Neural progenitor cell (in vitro differentiated cells): ENCODE measurements at regions not wholly inside any gene's neighbourhood (a gene's known extent, or its start where the extent isn't known, plus 50 kb on each side); places are given as distances from the start of the nearest gene placed in this dataset.

Experiments used
- DNase-seq: peaks from one replicate; pipeline ENCODE4 v3.0.0-alpha.2; 2016; ENCODE audit warnings: low spot score
- H2AFZ ChIP-seq: fragments of 200-600 bp; sonication (generic); replicated peaks from 2 replicates; pipeline ENCODE4 v1.6.1; 2016; ENCODE audit warnings: antibody characterized with exemption
- H3F3A ChIP-seq: fragments of 200-600 bp; sonication (generic); 2 replicates; pipeline ENCODE4 v1.6.1; 2016; ENCODE audit warnings: antibody characterized with exemption, low read depth
- H3K27ac ChIP-seq: fragments of 200-600 bp; sonication (generic); 2 replicates; pipeline ENCODE4 v1.5.1; 2016; ENCODE audit warnings: mild to moderate bottlenecking
- H3K27me3 ChIP-seq: fragments of 200-600 bp; sonication (generic); 2 replicates; pipeline ENCODE4 v1.6.1; 2016; ENCODE audit warnings: mild to moderate bottlenecking, moderate library complexity
- H3K36me3 ChIP-seq: fragments of 200-600 bp; sonication (generic); 2 replicates; pipeline ENCODE4 v1.5.1; 2016
- H3K4me1 ChIP-seq: fragments of 200-600 bp; sonication (generic); 2 replicates; pipeline ENCODE4 v1.6.1; 2016; ENCODE audit warnings: mixed run types
- H3K4me2 ChIP-seq: fragments of 200-600 bp; sonication (generic); 2 replicates; pipeline ENCODE4 v1.6.1; 2016
- H3K4me3 ChIP-seq: fragments of 200-600 bp; sonication (generic); 2 replicates; pipeline ENCODE4 v1.5.1; 2016
- H3K79me2 ChIP-seq: fragments of 200-600 bp; sonication (generic); 2 replicates; pipeline ENCODE4 v1.6.1; 2016; ENCODE audit warnings: low read depth
- H3K9ac ChIP-seq: fragments of 200-600 bp; sonication (generic); 2 replicates; pipeline ENCODE4 v1.6.1; 2016
- H3K9me3 ChIP-seq: fragments of 200-600 bp; sonication (generic); 2 replicates; pipeline ENCODE4 v1.5.1; 2016; ENCODE audit warnings: low read depth
- H4K20me1 ChIP-seq: fragments of 200-600 bp; sonication (generic); 2 replicates; pipeline ENCODE4 v1.6.1; 2016; ENCODE audit warnings: low read depth
- H3K27ac Mint-ChIP-seq: 3 replicates; pipeline ENCODE4 v1.8.0; 2021; ENCODE audit warnings: mixed read lengths
- H3K27me3 Mint-ChIP-seq: 2 replicates; pipeline ENCODE4 v1.8.0; 2022; ENCODE audit warnings: low read depth, mild to moderate bottlenecking, inconsistent platforms, moderate library complexity, mixed read lengths; ENCODE audit not compliant: insufficient read depth
- H3K36me3 Mint-ChIP-seq: 3 replicates; pipeline ENCODE4 v1.8.0; 2021; ENCODE audit warnings: mixed read lengths
- H3K4me1 Mint-ChIP-seq: 3 replicates; pipeline ENCODE4 v1.8.0; 2021; ENCODE audit warnings: mixed read lengths
- H3K4me3 Mint-ChIP-seq: 3 replicates; pipeline ENCODE4 v1.8.0; 2021; ENCODE audit warnings: mild to moderate bottlenecking, moderate library complexity, mixed read lengths
- H3K9me3 Mint-ChIP-seq: 3 replicates; pipeline ENCODE4 v1.8.0; 2020; ENCODE audit warnings: mixed read lengths
- EZH2 ChIP-seq: fragments of 200-600 bp; sonication (generic); IDR thresholded peaks from 2 replicates; pipeline ENCODE4 v1.6.1; 2017; ENCODE audit warnings: antibody characterized with exemption, mild to moderate bottlenecking, moderate library complexity
- EZH2phosphoT487 ChIP-seq: fragments of 200-600 bp; sonication (generic); IDR thresholded peaks from 2 replicates; pipeline ENCODE4 v1.6.1; 2017; ENCODE audit warnings: antibody characterized with exemption
- TF ChIP-seq, protein P1 (sequence below): fragments of 200-600 bp; sonication (generic); IDR thresholded peaks from 2 replicates; pipeline ENCODE4 v1.5.1; 2017; ENCODE audit warnings: antibody characterized with exemption, mild to moderate bottlenecking

DNA sequence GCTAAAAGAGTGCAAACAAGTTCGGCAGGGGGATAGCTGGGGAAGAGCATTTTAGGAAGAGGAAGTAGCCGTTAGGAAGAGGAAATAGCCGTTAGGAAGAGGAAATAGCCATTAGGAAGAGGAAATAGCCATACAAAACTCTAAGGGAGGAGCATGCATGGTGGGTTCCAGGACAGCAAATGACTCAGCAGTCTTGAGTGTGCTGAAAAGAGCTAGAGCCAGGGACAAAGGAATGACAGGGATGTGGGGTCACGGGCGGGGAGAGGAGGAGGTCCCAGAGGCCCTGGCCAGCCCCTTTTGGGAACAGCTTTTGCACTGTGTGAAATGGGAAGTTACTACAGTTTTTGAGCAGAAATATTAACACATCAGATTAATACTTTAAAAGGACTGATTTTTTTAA is 882.6 kb downstream of the TRIML1 start:
- Histone ChIP-seq H3K27me3 (no peaks in the 10 kb centered on the region), H3K36me3 (no peaks in the 10 kb centered on the region), H3K4me2 (no peak overlapping the region), H4K20me1 (no peaks in the 10 kb centered on the region), H3K9ac (no peak overlapping the region), H2AFZ (peak overlapping the region; percentile 2), H3F3A (no peaks in the 10 kb centered on the region), H3K4me3 (no peak overlapping the region), H3K9me3 (no peaks in the 10 kb centered on the region), H3K4me1 (no peaks in the 10 kb centered on the region), H3K27ac (no peak overlapping the region), H3K79me2 (no peaks in the 10 kb centered on the region)
- H3K4me3 Mint-ChIP-seq: no peak overlapping the region
- no peaks in the 10 kb centered on the region for H3K4me1 Mint-ChIP-seq
- no peak for TF ChIP-seq EZH2phosphoT487
- TF ChIP-seq, protein P1, sequence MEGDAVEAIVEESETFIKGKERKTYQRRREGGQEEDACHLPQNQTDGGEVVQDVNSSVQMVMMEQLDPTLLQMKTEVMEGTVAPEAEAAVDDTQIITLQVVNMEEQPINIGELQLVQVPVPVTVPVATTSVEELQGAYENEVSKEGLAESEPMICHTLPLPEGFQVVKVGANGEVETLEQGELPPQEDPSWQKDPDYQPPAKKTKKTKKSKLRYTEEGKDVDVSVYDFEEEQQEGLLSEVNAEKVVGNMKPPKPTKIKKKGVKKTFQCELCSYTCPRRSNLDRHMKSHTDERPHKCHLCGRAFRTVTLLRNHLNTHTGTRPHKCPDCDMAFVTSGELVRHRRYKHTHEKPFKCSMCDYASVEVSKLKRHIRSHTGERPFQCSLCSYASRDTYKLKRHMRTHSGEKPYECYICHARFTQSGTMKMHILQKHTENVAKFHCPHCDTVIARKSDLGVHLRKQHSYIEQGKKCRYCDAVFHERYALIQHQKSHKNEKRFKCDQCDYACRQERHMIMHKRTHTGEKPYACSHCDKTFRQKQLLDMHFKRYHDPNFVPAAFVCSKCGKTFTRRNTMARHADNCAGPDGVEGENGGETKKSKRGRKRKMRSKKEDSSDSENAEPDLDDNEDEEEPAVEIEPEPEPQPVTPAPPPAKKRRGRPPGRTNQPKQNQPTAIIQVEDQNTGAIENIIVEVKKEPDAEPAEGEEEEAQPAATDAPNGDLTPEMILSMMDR: no peak
- DNase-seq: peak; percentile 16
- no peaks in the 10 kb centered on the region for H3K9me3 Mint-ChIP-seq
- no peaks in the 10 kb centered on the region for H3K36me3 Mint-ChIP-seq
- H3K27me3 Mint-ChIP-seq: peaks cover 2% of the 10 kb centered on the region
- H3K27ac Mint-ChIP-seq: no peak overlapping the region

DNA sequence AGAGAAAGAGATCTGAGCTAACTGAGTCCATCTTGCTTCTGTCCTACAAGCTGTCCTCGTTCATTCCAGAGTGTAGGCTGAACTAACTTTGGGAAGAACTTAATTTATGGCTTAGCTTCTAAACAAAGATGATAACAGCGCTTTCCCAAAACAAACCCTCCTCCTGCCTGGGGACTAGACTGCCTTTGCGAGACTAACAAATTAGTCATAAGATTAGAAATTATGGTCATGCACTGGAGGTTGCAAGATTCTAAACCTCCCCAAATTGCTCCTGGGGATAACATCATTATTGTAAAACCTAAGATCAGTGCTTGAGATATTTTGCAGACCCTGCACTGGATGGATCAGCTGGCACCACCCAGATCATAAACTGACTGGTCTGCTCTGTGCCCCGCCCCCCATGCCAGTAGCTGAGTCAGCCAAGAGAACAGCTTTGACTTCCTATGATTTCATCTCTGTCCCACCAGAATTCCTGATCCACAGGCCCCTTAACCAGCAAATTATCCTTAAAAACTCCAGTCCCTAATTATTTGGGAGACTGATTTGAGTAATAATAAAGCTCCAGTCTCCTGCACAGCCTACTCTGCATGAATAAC is 883.3 kb downstream of the TRIML1 start:
- Histone ChIP-seq H3K36me3 (no peaks in the 10 kb centered on the region), H3K4me2 (no peak overlapping the region), H3K27ac (no peak overlapping the region), H3K4me3 (no peak overlapping the region), H4K20me1 (no peaks in the 10 kb centered on the region), H3F3A (no peaks in the 10 kb centered on the region), H3K9ac (no peak overlapping the region), H3K79me2 (no peaks in the 10 kb centered on the region), H3K27me3 (no peaks in the 10 kb centered on the region), H2AFZ (no peak overlapping the region), H3K4me1 (no peaks in the 10 kb centered on the region), H3K9me3 (no peaks in the 10 kb centered on the region)
- Mint-ChIP-seq H3K9me3 (no peaks in the 10 kb centered on the region), H3K27ac (no peak overlapping the region), H3K27me3 (peaks cover 2% of the 10 kb centered on the region), H3K4me1 (no peaks in the 10 kb centered on the region), H3K36me3 (no peaks in the 10 kb centered on the region), H3K4me3 (no peak overlapping the region)
- DNase-seq: no peak
- TF ChIP-seq, protein P1: no peak
- no peak for TF ChIP-seq EZH2phosphoT487
- TF ChIP-seq EZH2: no peak

DNA sequence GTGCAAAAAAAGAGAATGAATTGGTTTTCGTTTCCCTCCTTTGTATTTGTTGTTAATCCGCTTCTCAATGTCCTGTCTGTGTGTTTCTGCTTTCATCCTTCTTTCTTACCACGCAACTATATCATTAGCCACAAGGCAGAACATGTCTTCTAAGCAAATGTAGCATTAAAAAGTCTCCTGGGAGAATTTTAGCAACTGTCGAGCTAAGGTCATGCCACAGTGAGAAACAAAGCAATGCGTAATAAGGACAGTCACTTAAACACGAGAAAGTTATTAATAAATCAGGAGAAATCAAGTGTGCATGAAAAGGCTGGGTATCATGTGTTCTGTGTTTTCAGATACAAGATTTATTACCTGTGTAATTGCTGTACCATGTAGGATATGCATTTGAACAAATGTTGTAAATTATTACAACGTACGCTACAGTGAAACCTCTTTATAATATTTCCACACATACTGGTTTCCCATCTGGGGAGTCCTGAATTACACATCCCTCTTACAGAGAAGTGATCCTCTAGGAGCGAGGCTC is 890.8 kb downstream of the TRIML1 start:
- TF ChIP-seq, protein P1: no peak
- no peak for TF ChIP-seq EZH2
- no peak for TF ChIP-seq EZH2phosphoT487
- H3K4me1 Mint-ChIP-seq: no peaks in the 10 kb centered on the region
- H3K36me3 Mint-ChIP-seq: no peaks in the 10 kb centered on the region
- Histone ChIP-seq H3K9ac (no peak overlapping the region), H3K9me3 (no peaks in the 10 kb centered on the region), H3K4me2 (no peak overlapping the region), H3K4me3 (no peak overlapping the region), H3K4me1 (no peaks in the 10 kb centered on the region), H3K27ac (no peak overlapping the region), H3F3A (no peaks in the 10 kb centered on the region), H3K79me2 (no peaks in the 10 kb centered on the region), H3K27me3 (no peaks in the 10 kb centered on the region), H4K20me1 (no peaks in the 10 kb centered on the region), H3K36me3 (no peaks in the 10 kb centered on the region), H2AFZ (peak overlapping the region; percentile 72)
- DNase-seq: no peak
- H3K27ac Mint-ChIP-seq: no peak overlapping the region
- no peaks in the 10 kb centered on the region for H3K9me3 Mint-ChIP-seq
- H3K4me3 Mint-ChIP-seq: no peak overlapping the region
- H3K27me3 Mint-ChIP-seq: peaks cover 2% of the 10 kb centered on the region
